Stimulated activated CD4-positive, alpha-beta T cell treated with anti-CD3 and anti-CD28 coated beads, Interleukin-4, amount 100 ng/mL, for 1 hour (primary cell): ENCODE measurements at regions not wholly inside any gene's neighbourhood (a gene's known extent, or its start where the extent isn't known, plus 50 kb on each side); places are given as distances from the start of the nearest gene placed in this dataset.
"Not testable (repeated sequence)": the region's sequence is repeated elsewhere in the genome, so short reads cannot be mapped to it uniquely, and the experiment has no call there.

Experiments used
- DNase-seq: peaks from one replicate; pipeline ENCODE4 v3.0.0-alpha.2; 2020

GRCh38 chr18:38786906-38787305 lies 1221.3 kb upstream of the CELF4 start:
- no peak for DNase-seq

GRCh38 chr18:38771620-38772019 lies 1206.0 kb upstream of the CELF4 start:
- DNase-seq, result not testable (repeated sequence)

GRCh38 chr18:38768504-38768903 lies 1202.9 kb upstream of the CELF4 start:
- DNase-seq, result no peak

- DNase-seq, result no peak
Observed at GRCh38 chr18:38759457-38759856, 1193.9 kb upstream of the CELF4 start.

GRCh38 chr18:38756436-38756835 lies 1190.8 kb upstream of the CELF4 start:
- DNase-seq, result no peak

GRCh38 chr18:38752430-38752829 lies 1186.8 kb upstream of the CELF4 start:
- DNase-seq, result no peak

- peak; percentile 2 for DNase-seq
Observed at GRCh38 chr18:38751898-38752297, 1186.3 kb upstream of the CELF4 start.

- DNase-seq, result no peak
Observed at GRCh38 chr18:38751211-38751610, 1185.6 kb upstream of the CELF4 start.

GRCh38 chr18:38750751-38751150 lies 1185.2 kb upstream of the CELF4 start:
- no peak for DNase-seq

GRCh38 chr18:38747153-38747552 lies 1181.6 kb upstream of the CELF4 start:
- no peak for DNase-seq

GRCh38 chr18:38720181-38720580 lies 1154.6 kb upstream of the CELF4 start:
- not testable (repeated sequence) for DNase-seq

GRCh38 chr18:38718365-38718901 lies 1152.8 kb upstream of the CELF4 start:
- no peak for DNase-seq

GRCh38 chr18:38709122-38709521 lies 1143.5 kb upstream of the CELF4 start:
- DNase-seq, result no peak

GRCh38 chr18:38706373-38706772 lies 1140.8 kb upstream of the CELF4 start:
- no peak for DNase-seq

- no peak for DNase-seq
Observed at GRCh38 chr18:38698088-38698487, 1132.5 kb upstream of the CELF4 start.

- DNase-seq, result no peak
Observed at GRCh38 chr18:38695559-38696280, 1130.1 kb upstream of the CELF4 start.

- DNase-seq, result no peak
Observed at GRCh38 chr18:38693104-38693503, 1127.5 kb upstream of the CELF4 start.

GRCh38 chr18:38690626-38691025 lies 1125.0 kb upstream of the CELF4 start:
- DNase-seq, result no peak

- DNase-seq, result no peak
Observed at GRCh38 chr18:38688416-38688815, 1122.8 kb upstream of the CELF4 start.

GRCh38 chr18:38670486-38670885 lies 1104.9 kb upstream of the CELF4 start:
- DNase-seq, result no peak

GRCh38 chr18:38664929-38665328 lies 1099.3 kb upstream of the CELF4 start:
- no peak for DNase-seq

GRCh38 chr18:38663682-38664081 lies 1098.1 kb upstream of the CELF4 start:
- no peak for DNase-seq

GRCh38 chr18:38663270-38663669 lies 1097.7 kb upstream of the CELF4 start:
- no peak for DNase-seq

- DNase-seq, result no peak
Observed at GRCh38 chr18:38654946-38655345, 1089.3 kb upstream of the CELF4 start.

GRCh38 chr18:38651736-38652135 lies 1086.1 kb upstream of the CELF4 start:
- DNase-seq, result no peak
